ENCODE measurements at regions not wholly inside any gene's neighbourhood (a gene's known extent, or its start where the extent isn't known, plus 50 kb on each side); places are given as distances from the start of the nearest gene placed in this dataset.
"Not testable (repeated sequence)": the region's sequence is repeated elsewhere in the genome, so short reads cannot be mapped to it uniquely, and the experiment has no call there.

DNA sequence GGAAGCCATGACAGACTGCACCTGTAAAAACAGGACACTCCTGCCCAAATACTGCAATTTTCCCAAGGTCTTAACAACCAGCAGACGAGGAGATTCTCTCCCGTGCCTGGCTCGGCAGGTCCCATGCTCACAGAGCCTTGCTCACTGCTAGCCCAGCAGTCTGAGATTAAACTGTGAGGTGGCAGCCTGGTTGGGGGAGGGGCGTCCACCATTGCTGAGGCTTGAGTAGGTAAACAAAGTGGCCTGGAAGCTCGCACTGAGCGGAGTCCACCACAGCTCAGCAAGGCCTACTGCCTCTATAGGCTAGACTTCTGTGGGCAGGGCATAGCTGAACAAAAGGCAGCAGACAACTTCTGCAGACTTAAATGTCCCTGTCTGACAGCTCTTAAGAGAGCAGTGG is 80.3 kb downstream of the ANXA5 start:
- H3K9me3 Mint-ChIP-seq = not testable (repeated sequence)

DNA sequence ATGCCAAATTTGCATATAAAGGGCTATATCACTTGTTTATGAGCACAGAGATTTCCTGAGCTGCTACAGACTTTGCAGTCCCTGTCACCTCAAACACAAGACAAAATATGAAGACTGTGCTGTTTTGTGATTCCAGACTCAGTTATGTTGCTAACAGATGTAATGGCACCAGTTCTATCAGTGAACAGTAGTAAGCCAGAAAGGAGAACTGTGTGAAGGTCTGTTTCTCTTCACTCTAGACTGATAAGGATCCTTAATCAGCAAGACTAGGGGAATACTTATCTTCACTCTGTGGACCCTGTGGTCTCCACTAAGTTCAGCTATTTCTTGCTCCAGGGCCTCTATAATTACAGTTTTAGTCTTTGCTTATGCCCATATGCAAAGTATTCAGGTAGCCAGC is 82.7 kb downstream of the ANXA5 start:
- Mint-ChIP-seq H3K4me3 (no peak overlapping the region), H3K36me3 (ENCODE audit: low read depth) (no peaks in the 10 kb centered on the region), H3K9me3 (no peaks in the 10 kb centered on the region), H3K27ac (no peak overlapping the region), H3K27me3 (no peaks in the 10 kb centered on the region), H3K4me1 (ENCODE audit: low read depth) (no peaks in the 10 kb centered on the region)
- intact Hi-C loops (cut with micrococcal nuclease) = no loop called here

More for the DNA sequence above, 80.3 kb downstream of the ANXA5 start:
- H3K27ac Mint-ChIP-seq; H3K4me1 Mint-ChIP-seq (ENCODE audit: low read depth); H3K4me3 Mint-ChIP-seq; H3K27me3 Mint-ChIP-seq; H3K36me3 Mint-ChIP-seq (ENCODE audit: low read depth); intact Hi-C loops (cut with micrococcal nuclease): not testable (repeated sequence)

DNA sequence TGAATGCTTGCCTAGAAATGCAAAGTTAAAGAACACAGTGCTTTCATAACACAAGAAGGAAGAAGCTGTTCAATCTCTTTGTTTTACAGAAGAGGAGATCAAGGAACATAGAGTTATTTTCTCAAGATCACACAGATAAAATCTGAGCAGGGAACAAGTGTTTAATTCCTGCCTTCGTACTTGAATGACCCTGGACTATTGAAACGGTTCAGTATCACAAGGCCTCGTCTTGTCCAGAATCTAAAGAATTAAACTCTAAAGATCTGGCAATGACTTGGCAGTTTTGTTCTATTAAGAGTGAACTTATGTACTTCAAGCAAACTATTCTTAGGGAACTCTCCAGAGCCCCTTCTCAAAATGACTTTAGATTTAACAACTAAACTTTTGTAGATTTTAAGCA is 97.7 kb downstream of the ANXA5 start:
- Mint-ChIP-seq H3K4me3 (no peak overlapping the region), H3K27me3 (no peaks in the 10 kb centered on the region), H3K27ac (no peak overlapping the region), H3K4me1 (ENCODE audit: low read depth) (no peaks in the 10 kb centered on the region), H3K9me3 (no peaks in the 10 kb centered on the region), H3K36me3 (ENCODE audit: low read depth) (no peaks in the 10 kb centered on the region)
- intact Hi-C loops (cut with micrococcal nuclease) = no loop called here

DNA sequence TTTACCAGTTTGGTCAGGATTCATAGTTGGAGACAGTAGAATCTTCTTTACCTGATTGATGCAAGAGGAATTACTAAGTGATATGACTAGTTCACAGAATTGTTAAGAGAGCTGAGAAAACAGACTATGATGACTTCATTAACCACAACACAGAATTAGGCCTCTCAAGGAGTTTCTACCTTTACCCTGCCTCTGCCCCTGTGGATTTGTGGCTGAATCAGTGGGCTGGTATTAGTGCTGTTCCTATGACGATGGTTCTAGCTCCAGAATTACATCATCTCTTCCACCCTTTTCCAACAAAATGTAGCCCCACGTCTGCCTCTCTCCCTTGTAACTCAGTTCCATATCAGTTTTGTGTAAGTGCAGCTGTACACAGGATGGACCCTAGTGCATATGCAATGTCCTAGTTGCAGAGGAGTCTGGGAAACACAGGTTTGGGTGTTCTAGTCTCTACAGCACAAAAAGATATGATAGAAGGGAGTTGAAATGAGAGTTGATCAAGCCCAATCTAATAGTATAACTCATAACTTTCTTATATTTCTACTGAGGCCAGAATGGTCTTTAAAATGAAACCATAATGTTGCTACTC is 99.3 kb downstream of the ANXA5 start:
- no peaks in the 10 kb centered on the region for H3K4me1 Mint-ChIP-seq (ENCODE audit: low read depth)
- no peak overlapping the region for H3K27ac Mint-ChIP-seq
- no peaks in the 10 kb centered on the region for H3K9me3 Mint-ChIP-seq
- intact Hi-C loops (cut with micrococcal nuclease) = no loop called here
- no peak overlapping the region for H3K4me3 Mint-ChIP-seq
- no peaks in the 10 kb centered on the region for H3K27me3 Mint-ChIP-seq
- H3K36me3 Mint-ChIP-seq (ENCODE audit: low read depth) = no peaks in the 10 kb centered on the region

DNA sequence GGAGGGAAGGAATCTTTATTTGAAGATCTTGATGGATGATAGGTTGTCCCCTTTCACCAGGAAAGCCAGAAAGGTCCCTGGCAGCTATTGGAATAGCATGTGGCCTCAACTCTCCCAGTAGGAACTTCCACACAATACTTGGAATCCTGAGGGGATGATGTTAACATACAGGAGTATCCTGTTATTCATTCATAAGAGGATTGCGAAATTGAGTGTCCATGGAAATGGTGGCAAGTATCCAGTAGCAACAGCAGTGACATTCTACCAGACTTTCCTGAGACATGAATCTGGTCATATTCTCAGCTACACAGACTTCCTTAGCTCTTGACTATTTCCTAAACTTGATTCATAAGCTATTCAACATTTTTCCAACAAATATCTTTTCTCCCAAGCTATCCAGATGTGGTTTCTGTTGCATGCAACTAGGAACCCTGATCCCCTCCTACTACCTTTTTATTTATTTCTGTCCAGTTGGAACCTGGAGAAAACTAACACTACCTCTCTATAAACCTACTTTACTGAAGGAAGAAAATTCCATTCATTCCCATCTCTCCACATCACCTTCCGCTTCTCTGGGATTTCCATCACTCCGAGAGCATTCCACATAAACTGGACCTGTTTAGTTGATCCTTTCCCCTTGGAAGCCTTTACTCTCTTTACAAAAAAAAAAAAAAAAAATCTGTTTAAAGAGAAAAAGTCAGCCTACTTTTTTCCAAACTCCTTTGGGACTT is 101.8 kb downstream of the ANXA5 start:
- no peaks in the 10 kb centered on the region for H3K4me1 Mint-ChIP-seq (ENCODE audit: low read depth)
- H3K9me3 Mint-ChIP-seq = no peaks in the 10 kb centered on the region
- H3K27ac Mint-ChIP-seq = no peak overlapping the region
- no peaks in the 10 kb centered on the region for H3K36me3 Mint-ChIP-seq (ENCODE audit: low read depth)
- H3K4me3 Mint-ChIP-seq = no peak overlapping the region
- H3K27me3 Mint-ChIP-seq = no peaks in the 10 kb centered on the region
- intact Hi-C loops (cut with micrococcal nuclease) = no loop called here

DNA sequence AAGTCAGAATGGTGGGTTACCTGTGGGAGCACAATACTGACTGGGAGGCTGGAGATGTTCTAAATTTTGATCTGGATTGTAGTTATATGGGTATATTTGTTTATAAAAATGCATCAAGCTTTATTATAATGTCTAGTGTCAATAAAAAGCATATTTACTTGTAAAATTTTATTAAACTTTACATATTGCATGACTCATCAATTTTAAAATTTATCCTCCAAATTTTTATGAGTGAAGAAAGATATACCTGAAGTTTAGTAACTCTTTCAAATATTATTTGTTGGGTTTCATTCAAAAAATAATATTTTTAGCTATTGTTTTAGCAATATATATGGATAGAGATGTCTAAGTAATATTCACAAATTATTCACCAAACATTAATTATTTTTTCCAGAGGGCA is 103.0 kb downstream of the ANXA5 start:
- no peaks in the 10 kb centered on the region for H3K27me3 Mint-ChIP-seq
- intact Hi-C loops (cut with micrococcal nuclease) = no loop called here
- H3K9me3 Mint-ChIP-seq = no peaks in the 10 kb centered on the region
- H3K4me1 Mint-ChIP-seq (ENCODE audit: low read depth) = no peaks in the 10 kb centered on the region
- H3K36me3 Mint-ChIP-seq (ENCODE audit: low read depth) = no peaks in the 10 kb centered on the region
- no peak overlapping the region for H3K27ac Mint-ChIP-seq
- no peak overlapping the region for H3K4me3 Mint-ChIP-seq

DNA sequence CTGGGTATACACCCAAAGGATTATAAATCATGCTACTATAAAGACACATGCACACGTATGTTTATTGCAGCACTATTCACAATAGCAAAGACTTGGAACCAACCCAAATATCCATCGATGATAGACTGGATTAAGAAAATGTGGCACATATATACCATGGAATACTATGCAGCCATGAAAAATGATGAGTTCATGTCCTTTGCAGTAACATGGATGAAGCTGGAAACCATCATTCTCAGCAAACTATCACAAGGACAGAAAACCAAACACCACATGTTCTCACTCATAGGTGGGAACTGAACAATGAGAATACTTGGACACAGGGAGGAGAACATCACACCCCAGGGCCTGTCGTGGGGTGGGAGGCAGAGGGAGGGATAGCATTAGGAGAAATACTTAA is 104.5 kb downstream of the ANXA5 start:
- H3K36me3 Mint-ChIP-seq (ENCODE audit: low read depth); H3K27ac Mint-ChIP-seq; H3K9me3 Mint-ChIP-seq; H3K4me1 Mint-ChIP-seq (ENCODE audit: low read depth); intact Hi-C loops (cut with micrococcal nuclease); H3K27me3 Mint-ChIP-seq; H3K4me3 Mint-ChIP-seq: not testable (repeated sequence)

DNA sequence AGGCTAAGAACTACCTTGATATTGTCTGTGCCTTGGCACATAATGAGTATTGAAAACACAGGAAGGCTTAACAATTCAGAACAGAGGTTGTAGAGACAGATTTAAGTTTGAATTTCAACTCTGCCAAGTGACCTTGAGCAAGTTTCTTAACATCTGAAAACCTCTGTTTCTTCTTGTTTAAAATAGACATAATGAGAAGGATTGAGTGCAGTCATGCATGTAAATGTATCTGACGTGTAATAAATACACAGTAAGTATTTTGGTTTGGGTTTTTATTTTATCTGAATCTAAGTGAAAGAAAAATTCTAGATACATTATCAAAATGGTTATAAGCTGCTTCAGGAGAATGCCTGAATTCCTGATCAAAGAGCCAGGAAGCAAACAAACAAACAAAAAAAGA is 111.9 kb downstream of the ANXA5 start:
- no peaks in the 10 kb centered on the region for H3K36me3 Mint-ChIP-seq (ENCODE audit: low read depth)
- H3K4me1 Mint-ChIP-seq (ENCODE audit: low read depth) = no peaks in the 10 kb centered on the region
- H3K4me3 Mint-ChIP-seq = no peak overlapping the region
- no peak overlapping the region for H3K27ac Mint-ChIP-seq
- no peaks in the 10 kb centered on the region for H3K27me3 Mint-ChIP-seq
- intact Hi-C loops (cut with micrococcal nuclease) = no loop called here
- no peaks in the 10 kb centered on the region for H3K9me3 Mint-ChIP-seq

DNA sequence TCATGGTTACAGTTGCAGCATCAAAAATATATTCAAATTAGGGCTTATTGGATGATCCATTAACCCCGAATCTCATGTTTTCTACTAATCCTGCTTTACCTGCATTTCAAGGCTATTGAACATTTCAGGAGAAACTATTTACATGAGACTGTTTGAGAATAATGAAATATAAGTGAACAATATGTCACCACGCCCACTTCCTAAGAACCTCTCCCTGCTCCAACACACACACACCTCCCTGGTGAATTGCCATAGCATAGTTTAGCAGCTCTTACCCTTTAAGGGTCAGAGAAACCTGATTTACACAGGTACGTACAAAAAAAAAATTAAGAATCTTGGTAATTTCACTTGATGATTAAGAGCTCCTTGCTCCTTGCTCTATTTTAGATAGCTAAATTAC is 113.4 kb downstream of the ANXA5 start:
- H3K4me3 Mint-ChIP-seq = no peak overlapping the region
- intact Hi-C loops (cut with micrococcal nuclease) = no loop called here
- H3K9me3 Mint-ChIP-seq = no peaks in the 10 kb centered on the region
- H3K4me1 Mint-ChIP-seq (ENCODE audit: low read depth) = no peaks in the 10 kb centered on the region
- H3K36me3 Mint-ChIP-seq (ENCODE audit: low read depth) = no peaks in the 10 kb centered on the region
- H3K27ac Mint-ChIP-seq = no peak overlapping the region
- no peaks in the 10 kb centered on the region for H3K27me3 Mint-ChIP-seq

DNA sequence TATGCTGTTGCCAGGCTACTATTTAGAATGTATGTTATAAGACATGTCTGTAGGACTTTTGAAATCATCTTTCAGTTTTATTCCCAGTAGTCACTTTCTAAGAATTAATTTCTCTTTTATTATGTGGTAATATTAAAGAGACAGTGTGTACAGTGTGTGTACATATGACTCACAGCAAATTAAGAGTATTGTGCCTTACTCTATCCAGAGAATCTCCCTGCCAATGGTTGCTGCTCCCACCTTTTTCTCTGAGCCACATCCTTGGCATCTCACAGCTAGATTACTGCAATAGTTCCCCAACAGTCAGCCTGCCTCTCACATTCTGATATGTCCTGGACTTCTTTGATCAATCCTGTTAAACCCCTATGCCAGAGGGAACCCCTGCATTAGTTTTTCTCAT is 114.5 kb downstream of the ANXA5 start:
- no peaks in the 10 kb centered on the region for H3K27me3 Mint-ChIP-seq
- no peak overlapping the region for H3K4me3 Mint-ChIP-seq
- no peaks in the 10 kb centered on the region for H3K4me1 Mint-ChIP-seq (ENCODE audit: low read depth)
- H3K36me3 Mint-ChIP-seq (ENCODE audit: low read depth) = no peaks in the 10 kb centered on the region
- intact Hi-C loops (cut with micrococcal nuclease) = no loop called here
- no peaks in the 10 kb centered on the region for H3K9me3 Mint-ChIP-seq
- no peak overlapping the region for H3K27ac Mint-ChIP-seq

DNA sequence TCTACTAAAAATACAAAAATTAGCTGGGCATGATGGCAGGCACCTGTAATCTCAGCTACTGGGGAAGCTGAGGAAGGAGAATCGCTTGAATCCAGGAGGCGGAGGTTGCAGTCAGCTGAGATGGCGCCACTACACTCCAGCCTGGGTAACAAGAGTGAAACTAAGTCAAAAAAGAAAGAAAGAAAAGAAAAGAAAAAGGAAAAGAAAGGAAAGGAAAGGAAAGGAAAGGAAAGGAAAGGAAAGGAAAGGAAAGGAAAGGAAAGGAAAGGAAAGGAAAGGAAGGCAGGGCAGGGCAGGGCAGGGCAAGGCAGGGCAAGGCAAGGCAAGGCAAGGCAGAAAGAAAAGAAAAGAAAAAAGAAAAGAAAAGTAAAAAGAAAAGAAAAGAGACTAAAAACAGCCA is 121.4 kb downstream of the ANXA5 start:
- H3K27ac Mint-ChIP-seq; H3K36me3 Mint-ChIP-seq (ENCODE audit: low read depth); H3K4me3 Mint-ChIP-seq; H3K9me3 Mint-ChIP-seq; H3K4me1 Mint-ChIP-seq (ENCODE audit: low read depth); intact Hi-C loops (cut with micrococcal nuclease); H3K27me3 Mint-ChIP-seq: not testable (repeated sequence)

DNA sequence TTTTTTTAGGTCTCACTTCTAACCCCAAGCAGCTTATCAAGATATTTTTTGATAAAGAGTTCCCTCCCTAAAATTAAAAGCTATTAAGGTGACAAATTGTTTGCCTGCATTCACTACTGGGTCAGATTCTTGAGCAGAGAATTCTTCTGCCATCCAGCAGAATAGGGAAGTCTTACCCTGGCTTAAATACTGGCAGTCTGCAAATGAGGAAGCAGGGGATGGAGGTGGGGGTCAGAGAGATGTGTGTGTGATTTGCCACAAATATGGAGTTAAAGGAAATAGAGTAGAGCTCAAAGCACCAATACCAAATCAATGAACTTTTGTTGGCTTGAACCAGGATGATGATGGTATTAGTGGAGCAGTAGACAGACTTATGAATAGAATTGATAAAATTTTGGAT is 122.2 kb downstream of the ANXA5 start:
- no peaks in the 10 kb centered on the region for H3K27me3 Mint-ChIP-seq
- intact Hi-C loops (cut with micrococcal nuclease) = no loop called here
- H3K4me1 Mint-ChIP-seq (ENCODE audit: low read depth) = no peaks in the 10 kb centered on the region
- no peak overlapping the region for H3K27ac Mint-ChIP-seq
- H3K4me3 Mint-ChIP-seq = no peak overlapping the region
- H3K36me3 Mint-ChIP-seq (ENCODE audit: low read depth) = no peaks in the 10 kb centered on the region
- H3K9me3 Mint-ChIP-seq = no peaks in the 10 kb centered on the region

DNA sequence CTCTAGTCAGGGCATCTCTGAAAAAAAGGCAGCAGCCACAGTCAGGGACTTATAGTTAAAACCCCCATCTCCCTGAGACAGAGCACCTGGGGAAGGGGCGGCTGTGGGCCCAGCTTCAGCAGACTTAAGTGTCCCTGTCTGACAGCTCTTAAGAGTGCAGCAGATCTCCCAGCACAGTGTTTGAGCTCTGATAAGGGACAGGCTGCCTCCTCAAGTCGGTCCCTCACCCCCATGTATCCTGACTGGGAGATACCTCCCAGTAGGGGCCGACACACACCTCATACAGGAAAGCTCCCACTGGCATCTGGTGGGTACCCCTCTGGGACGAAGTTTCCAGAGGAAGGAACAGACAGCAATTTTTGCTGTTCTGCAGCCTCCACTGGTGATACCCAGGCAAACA is 129.0 kb downstream of the ANXA5 start:
- no peak overlapping the region for H3K27ac Mint-ChIP-seq
- H3K9me3 Mint-ChIP-seq = no peaks in the 10 kb centered on the region
- H3K36me3 Mint-ChIP-seq (ENCODE audit: low read depth) = no peaks in the 10 kb centered on the region
- intact Hi-C loops (cut with micrococcal nuclease) = no loop called here
- no peak overlapping the region for H3K4me3 Mint-ChIP-seq
- H3K27me3 Mint-ChIP-seq = no peaks in the 10 kb centered on the region
- H3K4me1 Mint-ChIP-seq (ENCODE audit: low read depth) = no peaks in the 10 kb centered on the region

DNA sequence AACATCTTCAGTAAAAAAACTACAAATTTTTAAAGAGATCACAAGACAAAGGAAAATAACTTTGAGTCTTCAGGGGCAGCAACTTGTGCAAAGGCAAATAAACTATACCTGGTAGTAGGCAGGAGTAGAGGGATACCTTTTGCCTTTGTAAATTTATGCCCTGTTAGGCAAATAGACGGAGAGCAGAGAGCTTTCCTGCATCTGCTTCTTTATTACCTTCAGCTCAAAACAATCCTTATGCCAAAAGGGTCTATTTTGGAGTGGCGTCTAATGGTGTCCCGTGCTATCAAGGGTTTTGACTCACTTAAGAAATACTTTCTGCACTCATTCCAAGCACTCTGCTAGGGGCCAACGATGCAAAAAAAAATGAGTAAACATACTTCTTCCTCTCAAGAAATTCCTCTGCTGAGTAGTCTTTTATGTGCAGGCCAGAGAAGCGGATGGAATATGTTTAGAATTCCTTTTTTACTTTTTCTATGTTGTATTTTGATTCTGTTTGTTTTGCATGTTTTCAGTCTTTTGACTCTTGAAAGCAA is 131.9 kb downstream of the ANXA5 start:
- Mint-ChIP-seq H3K36me3 (ENCODE audit: low read depth) (no peaks in the 10 kb centered on the region), H3K4me3 (no peak overlapping the region), H3K9me3 (no peaks in the 10 kb centered on the region), H3K4me1 (ENCODE audit: low read depth) (no peaks in the 10 kb centered on the region), H3K27me3 (no peaks in the 10 kb centered on the region), H3K27ac (no peak overlapping the region)
- intact Hi-C loops (cut with micrococcal nuclease) = no loop called here

DNA sequence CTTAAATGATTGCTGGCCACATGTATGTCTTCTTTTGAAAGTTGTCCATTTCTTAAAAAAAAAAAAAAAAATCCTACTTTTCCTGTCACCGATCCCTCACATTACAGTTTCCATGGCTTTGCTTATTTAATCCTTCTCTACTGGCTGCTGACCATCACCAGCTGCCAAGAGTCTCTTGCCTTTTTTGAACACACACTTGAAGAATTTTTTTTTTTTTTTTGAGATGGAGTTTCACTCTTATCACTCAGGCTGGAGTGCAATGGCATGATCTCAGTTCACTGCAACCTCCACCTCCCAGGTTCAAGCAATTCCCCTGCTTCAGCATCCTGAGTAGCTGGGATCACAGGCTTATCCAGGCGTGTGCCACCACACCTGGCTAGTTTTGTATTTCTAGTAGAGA is 134.0 kb downstream of the ANXA5 start:
- Mint-ChIP-seq H3K27ac (no peak overlapping the region), H3K4me1 (ENCODE audit: low read depth) (no peaks in the 10 kb centered on the region), H3K36me3 (ENCODE audit: low read depth) (no peaks in the 10 kb centered on the region), H3K27me3 (no peaks in the 10 kb centered on the region), H3K4me3 (no peak overlapping the region), H3K9me3 (no peaks in the 10 kb centered on the region)
- intact Hi-C loops (cut with micrococcal nuclease) = no loop called here

All from dendritic cell treated with granulocyte-macrophage colony-stimulating factor and Interleukin-4, amounts not matched to agents 40 ng/mL and 50 ng/mL, for 4 days (primary cell).